ENCODE measurements at regions not wholly inside any gene's neighbourhood (a gene's known extent, or its start where the extent isn't known, plus 50 kb on each side); places are given as distances from the start of the nearest gene placed in this dataset.

DNA sequence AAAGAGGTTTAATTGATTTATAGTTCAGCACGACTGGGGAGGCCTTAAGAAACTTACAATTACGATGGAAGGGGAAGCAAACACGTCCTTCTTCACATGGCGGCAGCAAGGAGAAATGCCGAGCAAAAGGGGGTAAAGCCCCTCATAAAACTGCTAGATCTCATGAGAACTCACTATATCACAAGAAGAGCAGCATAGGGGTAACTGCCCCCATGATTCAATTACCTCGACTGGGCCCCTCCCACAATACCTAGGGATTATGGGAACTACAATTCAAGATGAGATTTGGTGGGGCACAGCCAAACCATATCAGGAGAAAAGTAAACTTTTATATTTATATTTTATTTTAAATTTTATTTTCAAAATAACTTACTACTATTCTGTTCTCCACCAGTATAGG, 272.0 kb downstream of the MYCN start:
- H3K4me3 ChIP-seq = no peak overlapping the region
- intact Hi-C loops (cut with DNase I) = no loop called here

DNA sequence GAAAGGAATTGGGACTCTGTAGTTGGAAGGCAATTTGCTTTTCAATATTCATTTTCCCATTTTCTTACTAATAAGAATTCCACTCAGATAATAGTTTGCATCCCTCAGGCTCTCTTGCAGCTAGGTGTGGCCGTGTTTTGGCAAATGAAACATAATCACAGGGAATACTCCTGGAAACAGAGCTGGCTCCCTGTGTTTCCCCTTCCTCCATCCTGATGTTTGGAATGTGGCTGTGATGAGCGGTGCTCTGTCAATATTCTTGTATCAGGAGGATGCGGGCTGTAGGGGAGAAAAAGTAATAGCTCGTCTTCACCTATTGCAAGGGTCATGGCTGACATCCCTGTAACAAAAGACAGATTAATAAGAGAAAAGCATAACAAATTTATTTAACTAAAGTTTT, 271.0 kb downstream of the MYCN start:
- TF ChIP-seq POLR2A (IDR thresholded peaks at IDR 0.05) = no peak
- TF ChIP-seq, protein P1, sequence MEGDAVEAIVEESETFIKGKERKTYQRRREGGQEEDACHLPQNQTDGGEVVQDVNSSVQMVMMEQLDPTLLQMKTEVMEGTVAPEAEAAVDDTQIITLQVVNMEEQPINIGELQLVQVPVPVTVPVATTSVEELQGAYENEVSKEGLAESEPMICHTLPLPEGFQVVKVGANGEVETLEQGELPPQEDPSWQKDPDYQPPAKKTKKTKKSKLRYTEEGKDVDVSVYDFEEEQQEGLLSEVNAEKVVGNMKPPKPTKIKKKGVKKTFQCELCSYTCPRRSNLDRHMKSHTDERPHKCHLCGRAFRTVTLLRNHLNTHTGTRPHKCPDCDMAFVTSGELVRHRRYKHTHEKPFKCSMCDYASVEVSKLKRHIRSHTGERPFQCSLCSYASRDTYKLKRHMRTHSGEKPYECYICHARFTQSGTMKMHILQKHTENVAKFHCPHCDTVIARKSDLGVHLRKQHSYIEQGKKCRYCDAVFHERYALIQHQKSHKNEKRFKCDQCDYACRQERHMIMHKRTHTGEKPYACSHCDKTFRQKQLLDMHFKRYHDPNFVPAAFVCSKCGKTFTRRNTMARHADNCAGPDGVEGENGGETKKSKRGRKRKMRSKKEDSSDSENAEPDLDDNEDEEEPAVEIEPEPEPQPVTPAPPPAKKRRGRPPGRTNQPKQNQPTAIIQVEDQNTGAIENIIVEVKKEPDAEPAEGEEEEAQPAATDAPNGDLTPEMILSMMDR (IDR thresholded peaks at IDR 0.05) = no peak
- no peak for TF ChIP-seq EP300 (IDR thresholded peaks at IDR 0.05)
- WGBS, 2 donors = 73 to 96% methylated on average over 4 of the region's 4 CpGs
- Histone ChIP-seq H3K27me3 (no peaks in the 10 kb centered on the region), H3K4me1 (no peaks in the 10 kb centered on the region), H3K36me3 (no peaks in the 10 kb centered on the region), H3K9me3 (peaks cover 0 to 3% (median 0%) of the 10 kb centered on the region in 4 donors), H3K4me3 (no peak overlapping the region), H3K27ac (no peak overlapping the region)
- intact Hi-C loops (cut with DNase I) = no loop called here
- DNase-seq = no peak

More for the DNA sequence above, 272.0 kb downstream of the MYCN start:
- no peak for TF ChIP-seq POLR2AphosphoS5 (IDR thresholded peaks at IDR 0.05)
- TF ChIP-seq EP300 (IDR thresholded peaks at IDR 0.05) = no peak
- TF ChIP-seq, protein P1 (IDR thresholded peaks at IDR 0.05) = no peak
- 83 to 89% methylated on average over 6 of the region's 6 CpGs for WGBS, 2 donors
- no peaks in the 10 kb centered on the region for H3K4me1 ChIP-seq
- H3K27ac ChIP-seq = no peak overlapping the region
- peaks cover 0 to 3% (median 0%) of the 10 kb centered on the region in 4 donors for H3K9me3 ChIP-seq
- no peaks in the 10 kb centered on the region for H3K27me3 ChIP-seq
- no peaks in the 10 kb centered on the region for H3K36me3 ChIP-seq
- no peak for DNase-seq

DNA sequence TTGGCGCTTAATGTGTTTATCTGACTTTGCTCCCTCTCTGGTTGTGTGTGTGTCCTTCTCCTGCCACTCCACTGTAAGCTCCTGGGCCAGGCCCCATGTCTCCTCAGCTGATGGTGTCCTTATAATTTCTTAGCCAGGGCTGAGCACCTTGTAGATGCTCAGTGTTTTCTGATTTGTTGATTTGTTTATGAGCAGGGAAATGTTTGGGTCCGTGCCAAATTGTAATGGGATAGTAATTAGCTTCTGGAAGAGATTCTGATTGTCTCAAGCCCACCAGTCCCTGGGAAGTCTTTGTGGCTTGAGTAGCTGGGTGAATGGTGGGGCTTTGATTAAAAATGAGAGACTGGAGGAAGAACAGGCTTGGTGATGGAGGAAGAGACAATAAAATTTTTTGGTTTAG, 270.5 kb downstream of the MYCN start:
- Histone ChIP-seq H3K9me3 (peaks cover 0 to 3% (median 0%) of the 10 kb centered on the region in 4 donors), H3K36me3 (no peaks in the 10 kb centered on the region), H3K4me3 (no peak overlapping the region), H3K27me3 (no peaks in the 10 kb centered on the region), H3K27ac (no peak overlapping the region), H3K4me1 (no peaks in the 10 kb centered on the region)
- no peak for DNase-seq
- WGBS, 2 donors = 85 to 87% methylated on average over 2 of the region's 2 CpGs
- intact Hi-C loops (cut with DNase I) = no loop called here
- TF ChIP-seq POLR2AphosphoS5 (IDR thresholded peaks at IDR 0.05) (no peak), EP300 (IDR thresholded peaks at IDR 0.05) (no peak), POLR2A (IDR thresholded peaks at IDR 0.05) (no peak)
- TF ChIP-seq, protein P1 (IDR thresholded peaks at IDR 0.05) = no peak

DNA sequence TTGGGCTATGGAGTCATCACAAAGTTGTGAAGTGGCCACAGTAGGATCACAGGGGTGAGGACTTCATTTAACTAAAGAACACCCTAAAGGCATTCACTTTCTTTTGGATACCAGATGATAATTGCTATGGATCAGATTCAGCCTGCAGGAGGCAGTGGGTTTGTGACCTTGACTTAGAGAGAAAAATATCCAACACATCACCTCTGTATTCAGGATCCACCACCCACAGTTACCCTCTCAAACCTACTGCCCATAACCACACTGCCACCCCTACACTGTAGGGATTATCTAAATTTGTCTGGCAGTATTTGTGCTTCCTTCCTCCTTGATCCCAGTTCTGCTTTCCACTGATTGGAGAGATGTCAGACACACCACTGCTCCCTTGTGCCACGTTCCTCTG, 269.4 kb downstream of the MYCN start:
- H3K4me3 ChIP-seq = no peak overlapping the region
- peaks cover 0 to 3% (median 0%) of the 10 kb centered on the region in 4 donors for H3K9me3 ChIP-seq
- H3K4me1 ChIP-seq = no peaks in the 10 kb centered on the region
- H3K27ac ChIP-seq = no peak overlapping the region
- H3K36me3 ChIP-seq = no peaks in the 10 kb centered on the region
- 30 to 56% methylated on average over 1 of the region's 1 CpG for WGBS, 2 donors
- DNase-seq = no peak
- H3K27me3 ChIP-seq = no peaks in the 10 kb centered on the region
- TF ChIP-seq, protein P1 (IDR thresholded peaks at IDR 0.05) = no peak
- TF ChIP-seq EP300 (IDR thresholded peaks at IDR 0.05) (no peak), POLR2AphosphoS5 (IDR thresholded peaks at IDR 0.05) (no peak), POLR2A (IDR thresholded peaks at IDR 0.05) (no peak)
- intact Hi-C loops (cut with DNase I) = no loop called here

DNA sequence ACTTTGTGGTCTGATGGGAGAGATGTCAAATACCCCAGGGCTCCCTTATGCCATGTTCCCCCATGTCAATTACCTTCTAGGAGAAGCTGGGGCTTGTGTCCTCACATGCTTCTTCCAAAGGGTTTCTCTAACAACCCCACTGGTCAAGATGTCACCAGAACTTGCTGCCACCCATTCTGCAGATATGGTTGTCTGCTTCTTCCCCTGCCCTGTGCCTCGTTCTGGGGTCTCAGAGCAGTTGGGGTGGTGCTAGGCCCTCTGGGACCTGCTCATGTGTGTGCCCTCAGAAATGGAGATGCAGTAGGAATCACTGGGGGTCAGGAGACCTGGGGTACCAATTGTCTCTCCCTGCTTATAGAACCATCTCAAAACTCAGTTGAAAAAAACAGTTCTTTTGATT, 268.6 kb downstream of the MYCN start:
- intact Hi-C loops (cut with DNase I) = no loop called here
- WGBS, 2 donors = 83 to 87% methylated on average over 1 of the region's 1 CpG
- no peaks in the 10 kb centered on the region for H3K4me1 ChIP-seq

More for the DNA sequence above, 268.6 kb downstream of the MYCN start:
- Histone ChIP-seq H3K4me3 (no peak overlapping the region), H3K27me3 (no peaks in the 10 kb centered on the region), H3K27ac (no peak overlapping the region), H3K36me3 (no peaks in the 10 kb centered on the region), H3K9me3 (peaks cover 0 to 3% (median 0%) of the 10 kb centered on the region in 4 donors)
- no peak for DNase-seq
- TF ChIP-seq POLR2AphosphoS5 (IDR thresholded peaks at IDR 0.05) (no peak), EP300 (IDR thresholded peaks at IDR 0.05) (no peak), POLR2A (IDR thresholded peaks at IDR 0.05) (no peak)
- TF ChIP-seq, protein P1 (IDR thresholded peaks at IDR 0.05) = no peak

All from sigmoid colon (tissue), 6 donors.